K562 (cell line): ENCODE measurements at regions not wholly inside any gene's neighbourhood (a gene's known extent, or its start where the extent isn't known, plus 50 kb on each side); places are given as distances from the start of the nearest gene placed in this dataset.
A peak's percentile ranks its signal among the peaks of the same experiment; 100 is the strongest.

Experiments used
- ATAC-seq: fragments of 200-7000 bp; cut with Tn5 transposase; 3 replicates; pipeline ENCODE4 v1.9.1; 2020; ENCODE audit warnings: moderate library complexity
- BruUV-seq: library from RNA; stranded (reverse); fragments of 400-500 nt; replicated peaks from 2 replicates; lab custom pipeline; 2021; lab: Mats Ljungman, UMichigan
- CTCF ChIA-PET: fragments of 300-600 bp; formaldehyde crosslinking; extraction: SDS; loops from one replicate; lab custom pipeline; 2021; ENCODE audit warnings: low intra/inter-chr PET ratio; lab: Yijun Ruan, JAX
- POLR2A ChIA-PET: fragments of 300-600, 350-650 bp; sonication (Branson Sonifier 250); formaldehyde crosslinking; extraction: SDS; loops from one replicate; lab custom pipeline; 2021; ENCODE audit warnings: antibody characterized with exemption, inconsistent platforms; lab: Yijun Ruan, JAX
- DNase-seq, 4 experiments: peaks; one replicate each; pipeline versions ENCODE4 v3.0.0 to v3.0.0-alpha.2; 2011 to 2018; ENCODE audit warnings: low spot score in 3 of 4, mixed read lengths in 3 of 4; ENCODE audit errors: extremely low read depth in 1 of 4
- FAIRE-seq: peaks from 2 replicates; lab custom pipeline; 2011; peaks lifted over from hg19 to GRCh38; lab: Jason Lieb, UNC
- H2AFZ ChIP-seq: 2 replicates; pipeline ENCODE4 v1.6.0; 2011; ENCODE audit warnings: low read depth, low read length, control low read depth, inconsistent platforms
- H3K27ac ChIP-seq: fragments of 200-600 bp; 3 replicates; pipeline ENCODE4 v1.8.0; 2011; ENCODE audit warnings: low read depth, mild to moderate bottlenecking, control low read depth, inconsistent platforms, low read length, moderate library complexity, mixed read lengths; ENCODE audit errors: extremely low read depth
- H3K27me3 ChIP-seq, 2 experiments: fragments of 300-600 bp in 1 of 2; 2 replicates in 1 of 2; 3 replicates in 1 of 2; pipeline versions ENCODE4 v1.6.0 to v1.8.0; 2011; ENCODE audit warnings: inconsistent platforms in 2 of 2, low read length in 2 of 2, mild to moderate bottlenecking in 1 of 2, mixed read lengths in 1 of 2, moderate library complexity in 1 of 2; ENCODE audit not compliant: control insufficient read depth in 2 of 2, insufficient read depth in 2 of 2
- H3K36me3 ChIP-seq: fragments of 300-600 bp; 3 replicates; pipeline ENCODE4 v1.8.0; 2011; ENCODE audit warnings: mild to moderate bottlenecking, low read length, inconsistent platforms; ENCODE audit not compliant: control insufficient read depth, insufficient read depth
- H3K4me1 ChIP-seq, 2 experiments: fragments of 200-600 bp in 1 of 2; replicated peaks in 1 of 2; 2 replicates in 1 of 2; 3 replicates in 1 of 2; pipeline versions ENCODE4 v1.5.1 to v1.8.0; 2011; ENCODE audit warnings: inconsistent platforms in 2 of 2, low read length in 2 of 2, mild to moderate bottlenecking in 1 of 2, mixed read lengths in 1 of 2, moderate library complexity in 1 of 2; ENCODE audit not compliant: control insufficient read depth in 2 of 2, insufficient read depth in 2 of 2
- H3K4me2 ChIP-seq: 2 replicates; pipeline ENCODE4 v1.6.1; 2011; ENCODE audit warnings: low read length, control low read depth, inconsistent platforms, mixed read lengths; ENCODE audit not compliant: insufficient read depth
- H3K4me3 ChIP-seq: fragments of 200-600 bp; sonication (generic), shearing (Covaris generic); 2 replicates; pipeline ENCODE4 v1.5.1; 2016; ENCODE audit warnings: control low read depth, inconsistent platforms
- H3K79me2 ChIP-seq: fragments of 200-600 bp; 3 replicates; pipeline ENCODE4 v1.8.0; 2011; ENCODE audit warnings: low read length, inconsistent platforms; ENCODE audit not compliant: control insufficient read depth, insufficient read depth
- H3K9ac ChIP-seq, 2 experiments: 2 replicates each; pipeline versions ENCODE4 v1.6.0 to v1.6.1; 2011; ENCODE audit warnings: low read depth in 2 of 2, low read length in 2 of 2, control low read depth in 1 of 2, inconsistent platforms in 1 of 2, mild to moderate bottlenecking in 1 of 2, mixed read lengths in 1 of 2; ENCODE audit not compliant: insufficient read depth in 1 of 2
- H3K9me1 ChIP-seq: one replicate; pipeline ENCODE4 v1.6.0; 2011; ENCODE audit warnings: inconsistent platforms, mild to moderate bottlenecking, low read length, moderate library complexity; ENCODE audit not compliant: control insufficient read depth, insufficient read depth
- H3K9me3 ChIP-seq: replicated peaks from 2 replicates; pipeline ENCODE4 v1.5.1; 2011; ENCODE audit warnings: low read depth, low read length, inconsistent platforms; ENCODE audit not compliant: control insufficient read depth, insufficient read depth
- H4K20me1 ChIP-seq: replicated peaks from 2 replicates; pipeline ENCODE4 v1.6.1; 2011; ENCODE audit warnings: low read length, inconsistent platforms, mixed read lengths; ENCODE audit not compliant: control insufficient read depth, insufficient read depth
- IRF2 ChIP-seq: sonication (generic); formaldehyde crosslinking; IDR thresholded peaks from 2 replicates; pipeline ENCODE4 v1.8.1; 2022; ENCODE audit warnings: mild to moderate bottlenecking, missing genetic modification reagents
- RBFOX2 ChIP-seq: fragments of 200-400 bp; formaldehyde crosslinking; IDR thresholded peaks from 2 replicates; pipeline ENCODE4 v1.6.1; 2017; ENCODE audit warnings: low read depth, mild to moderate bottlenecking, low read length, moderate library complexity
- ZNF140 ChIP-seq: fragments of 250-450 bp; sonication (Bioruptor Pico); IDR thresholded peaks from 2 replicates; pipeline ENCODE4 v1.8.0; 2021; ENCODE audit warnings: moderate library complexity, mild to moderate bottlenecking, inconsistent platforms
- ZNF197 ChIP-seq: fragments of 200-800 bp; sonication (Bioruptor generic); IDR thresholded peaks from 2 replicates; pipeline ENCODE4 v1.6.1; 2016; ENCODE audit warnings: low read depth, missing genetic modification characterization, missing compliant biosample characterization
- WGBS: fragments of 100-300 bp; shearing (Covaris generic); methylation state at CpG from one replicate; pipeline ENCODE4 v1.1.6; 2016; ENCODE audit warnings: low coverage, mixed read lengths; ENCODE audit not compliant: insufficient coverage; ENCODE audit errors: missing lambda C conversion rate; 5-methylcytosine and 5-hydroxymethylcytosine counted together
- in situ Hi-C: fragments of 300-500 bp; cut with MboI; formaldehyde crosslinking; loops from 4 replicates; pipeline ENCODE4 v1.15.0; 2018; ENCODE audit warnings: inconsistent platforms, mixed read lengths
- intact Hi-C: fragments of 100-400 bp; cut with micrococcal nuclease; formaldehyde crosslinking; loops from 2 replicates; pipeline ENCODE4 v1.14.2; 2022
- TF ChIP-seq, protein P1 (sequence below): sonication (generic); formaldehyde crosslinking; IDR thresholded peaks from 2 replicates; pipeline ENCODE4 v1.9.0; 2022; ENCODE audit warnings: mild to moderate bottlenecking, missing genetic modification reagents

DNA sequence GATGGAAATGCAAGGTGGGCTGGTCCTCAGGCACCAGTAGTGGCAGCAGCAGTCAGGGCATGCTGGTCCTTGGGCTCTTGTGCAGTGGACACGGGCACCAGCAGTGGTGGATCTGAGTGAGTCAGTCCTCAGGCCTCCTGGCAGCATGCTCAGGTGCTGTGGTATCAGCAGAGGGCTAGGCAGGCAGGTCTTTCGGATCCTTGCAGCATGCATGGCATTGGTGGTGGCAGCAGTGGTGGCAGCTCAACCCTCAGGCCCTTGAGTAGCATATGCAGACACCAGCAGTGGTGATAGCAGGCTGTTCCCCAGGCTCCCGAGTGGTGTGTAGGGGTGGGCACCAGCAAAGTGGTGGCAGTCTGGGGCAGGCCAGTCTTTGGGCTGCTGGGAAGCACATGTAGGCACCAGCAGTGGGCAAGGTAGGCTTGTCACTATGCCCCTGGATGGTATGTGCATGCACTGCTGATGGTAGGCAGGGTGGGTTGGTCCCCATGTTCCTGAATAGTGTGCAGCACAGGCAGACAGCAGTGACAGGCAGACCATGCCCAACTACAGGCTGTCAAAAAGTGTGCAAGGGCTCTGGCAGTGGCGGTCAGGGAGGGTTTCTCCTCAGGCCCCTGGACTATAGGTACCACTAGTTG lies 606.0 kb downstream of the ADCYAP1 start:
- no peak for TF ChIP-seq ZNF140 (CRISPR knock-in tag)
- TF ChIP-seq, protein P1, sequence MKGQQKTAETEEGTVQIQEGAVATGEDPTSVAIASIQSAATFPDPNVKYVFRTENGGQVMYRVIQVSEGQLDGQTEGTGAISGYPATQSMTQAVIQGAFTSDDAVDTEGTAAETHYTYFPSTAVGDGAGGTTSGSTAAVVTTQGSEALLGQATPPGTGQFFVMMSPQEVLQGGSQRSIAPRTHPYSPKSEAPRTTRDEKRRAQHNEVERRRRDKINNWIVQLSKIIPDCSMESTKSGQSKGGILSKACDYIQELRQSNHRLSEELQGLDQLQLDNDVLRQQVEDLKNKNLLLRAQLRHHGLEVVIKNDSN: no peak
- TF ChIP-seq ZNF197 (CRISPR knock-in tag): no peak
- peak; percentile 65 for TF ChIP-seq RBFOX2
- TF ChIP-seq IRF2 (CRISPR knock-in tag): peak; percentile 28; the same call in 1 of the 2 replicates
- Histone ChIP-seq H4K20me1 (no peaks in the 10 kb centered on the region), H3K79me2 (peaks cover 47% of the 10 kb centered on the region), H3K27ac (no peak overlapping the region), H2AFZ (no peak overlapping the region), H3K4me2 (peak overlapping the region; percentile 61), H3K36me3 (no peaks in the 10 kb centered on the region), H3K4me1 (peaks cover 14 to 19% of the 10 kb centered on the region in 2 experiments), H3K9ac (peak overlapping the region in 1 of 2 experiments; percentile 67; a peak in 2 of 4 replicates), H3K4me3 (no peak overlapping the region), H3K27me3 (no peaks in the 10 kb centered on the region), H3K9me3 (peaks cover 13% of the 10 kb centered on the region), H3K9me1 (no peaks in the 10 kb centered on the region)
- FAIRE-seq (no peak), ATAC-seq (peak; percentile 5; the same call in 2 of the 3 replicates), DNase-seq (no peak)
- in situ Hi-C loops (no loop called here), intact Hi-C loops (no loop called here)
- ChIA-PET CTCF (no interaction called here), POLR2A (interaction anchor here (0.9 kb wide), 1 partner anchor 205 kb away, joined by 3 read pairs; no protein-coding TSS in a partner anchor)
- TSS peak; percentile 49 for BruUV-seq
- 77% methylated on average over 4 of the region's 4 CpGs for WGBS
